ENCODE measurements at regions not wholly inside any gene's neighbourhood (a gene's known extent, or its start where the extent isn't known, plus 50 kb on each side); places are given as distances from the start of the nearest gene placed in this dataset.
A peak's percentile ranks its signal among the peaks of the same experiment; 100 is the strongest.

DNA sequence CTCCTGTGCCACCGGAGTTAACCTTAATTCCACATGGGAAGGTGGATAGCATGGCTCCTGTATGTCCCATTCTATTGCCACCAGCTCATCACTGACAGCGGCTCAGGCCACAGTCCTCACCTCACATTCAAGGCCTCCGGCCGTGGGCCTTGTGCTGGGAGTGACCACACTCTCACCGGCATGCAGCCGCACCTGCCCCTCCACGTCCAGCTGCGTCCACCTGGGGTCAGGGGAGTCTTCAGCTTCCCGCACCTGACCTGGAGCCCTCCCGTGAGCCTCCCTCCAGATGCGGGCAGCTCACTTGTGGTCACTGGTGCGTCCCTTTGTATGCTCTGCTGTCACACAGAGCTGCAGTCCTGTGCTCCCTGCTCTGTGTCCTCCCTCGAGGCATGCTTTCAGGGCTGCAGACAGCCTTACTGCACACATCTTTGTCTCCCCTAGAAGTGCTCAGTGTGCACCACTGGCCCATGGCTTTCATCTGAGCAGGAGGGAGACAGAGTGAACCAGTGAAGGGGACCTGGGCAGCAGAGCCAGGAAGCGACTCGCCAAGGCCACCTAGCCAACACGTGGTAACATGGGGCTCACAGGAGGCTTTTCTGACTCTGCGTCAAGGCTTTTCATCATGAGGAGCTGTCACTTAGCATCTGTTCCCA lies 210.1 kb downstream of the ERCC6L2 start:
- TF ChIP-seq, protein P1, sequence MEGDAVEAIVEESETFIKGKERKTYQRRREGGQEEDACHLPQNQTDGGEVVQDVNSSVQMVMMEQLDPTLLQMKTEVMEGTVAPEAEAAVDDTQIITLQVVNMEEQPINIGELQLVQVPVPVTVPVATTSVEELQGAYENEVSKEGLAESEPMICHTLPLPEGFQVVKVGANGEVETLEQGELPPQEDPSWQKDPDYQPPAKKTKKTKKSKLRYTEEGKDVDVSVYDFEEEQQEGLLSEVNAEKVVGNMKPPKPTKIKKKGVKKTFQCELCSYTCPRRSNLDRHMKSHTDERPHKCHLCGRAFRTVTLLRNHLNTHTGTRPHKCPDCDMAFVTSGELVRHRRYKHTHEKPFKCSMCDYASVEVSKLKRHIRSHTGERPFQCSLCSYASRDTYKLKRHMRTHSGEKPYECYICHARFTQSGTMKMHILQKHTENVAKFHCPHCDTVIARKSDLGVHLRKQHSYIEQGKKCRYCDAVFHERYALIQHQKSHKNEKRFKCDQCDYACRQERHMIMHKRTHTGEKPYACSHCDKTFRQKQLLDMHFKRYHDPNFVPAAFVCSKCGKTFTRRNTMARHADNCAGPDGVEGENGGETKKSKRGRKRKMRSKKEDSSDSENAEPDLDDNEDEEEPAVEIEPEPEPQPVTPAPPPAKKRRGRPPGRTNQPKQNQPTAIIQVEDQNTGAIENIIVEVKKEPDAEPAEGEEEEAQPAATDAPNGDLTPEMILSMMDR (IDR thresholded peaks at IDR 0.05), result no peak
- no peak for ATAC-seq (ENCODE audit: low FRiP score)
- DNase-seq (ENCODE audit: low spot score), result no peak

DNA sequence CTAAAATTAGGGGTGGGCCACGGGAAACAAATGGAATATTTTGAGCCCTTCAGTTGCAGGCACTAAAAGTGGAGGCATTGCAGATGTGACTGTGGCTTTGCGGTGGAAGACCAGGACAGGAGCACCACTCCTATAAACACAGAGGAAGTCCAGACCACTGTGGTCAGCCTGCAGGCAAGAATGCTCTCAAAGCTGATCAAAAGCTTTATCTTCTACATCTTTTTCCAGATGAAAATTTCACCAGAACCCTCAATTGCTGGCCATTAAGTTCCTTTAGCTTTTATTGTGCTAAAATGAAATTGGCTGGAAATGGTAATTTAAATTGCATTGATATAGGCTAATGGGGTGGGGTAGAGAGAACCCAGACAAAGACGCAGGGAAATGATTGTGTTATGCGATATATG lies 208.8 kb downstream of the ERCC6L2 start:
- no peak for DNase-seq (ENCODE audit: low spot score)
- TF ChIP-seq, protein P1 (IDR thresholded peaks at IDR 0.05), result no peak
- no peak for ATAC-seq (ENCODE audit: low FRiP score)

DNA sequence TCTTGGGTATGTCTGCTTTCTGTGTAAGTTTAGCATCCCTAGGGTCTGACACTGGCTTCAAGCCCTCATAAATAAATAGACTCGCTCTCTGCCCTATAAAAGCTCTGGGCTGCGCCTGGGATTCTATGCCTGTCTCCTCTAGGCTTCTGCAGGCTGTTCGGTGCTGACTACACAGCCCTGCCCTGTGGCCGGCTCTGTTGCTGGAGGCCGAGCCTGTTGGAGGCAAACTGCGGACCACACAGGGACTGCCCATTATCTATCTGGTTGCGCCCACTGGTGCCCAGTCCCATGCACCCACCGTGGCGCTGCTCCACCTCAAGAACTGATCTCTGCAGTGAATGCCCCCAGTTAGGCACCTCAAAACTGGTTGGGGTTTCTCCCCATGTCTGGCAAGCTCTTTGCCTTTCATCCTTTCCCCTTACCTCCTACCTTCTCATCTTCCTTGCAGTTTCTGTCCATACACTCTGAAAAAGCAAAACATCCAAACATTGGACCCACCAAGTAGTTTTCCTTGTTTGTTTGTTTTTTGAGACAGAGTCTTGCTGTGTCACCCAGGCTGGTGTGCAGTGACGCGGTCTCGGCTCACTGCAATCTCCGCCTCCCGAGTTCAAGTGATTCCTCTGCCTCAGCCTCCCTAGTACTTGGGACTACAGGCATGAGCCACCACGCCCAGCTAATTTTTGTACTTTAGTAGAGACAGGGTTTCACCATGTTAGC lies 207.2 kb downstream of the ERCC6L2 start:
- TF ChIP-seq, protein P1 (IDR thresholded peaks at IDR 0.05), result no peak
- ATAC-seq (ENCODE audit: low FRiP score), result no peak
- DNase-seq (ENCODE audit: low spot score), result no peak

DNA sequence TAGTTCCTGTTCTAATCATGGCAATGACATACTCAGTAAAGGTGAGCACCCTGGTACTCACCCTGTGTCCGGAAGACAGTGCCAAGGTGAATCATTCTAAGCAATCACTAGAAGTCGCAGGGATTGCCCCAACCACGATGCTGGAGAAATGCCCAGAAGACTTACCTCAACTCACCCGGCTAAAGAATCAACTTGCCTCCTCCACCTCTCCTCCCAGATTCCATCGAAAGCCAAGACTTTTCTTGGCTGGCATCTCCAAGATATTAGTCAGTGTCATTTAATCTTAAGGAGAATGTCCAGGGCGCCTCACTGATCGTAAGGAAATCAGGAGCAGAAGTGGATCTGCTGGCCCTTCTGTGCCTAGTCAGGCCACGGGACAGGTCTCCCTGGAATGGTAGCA lies 204.9 kb downstream of the ERCC6L2 start:
- TF ChIP-seq, protein P1 (IDR thresholded peaks at IDR 0.05), result no peak
- ATAC-seq (ENCODE audit: low FRiP score) (peak; percentile 93), DNase-seq (ENCODE audit: low spot score) (no peak)

DNA sequence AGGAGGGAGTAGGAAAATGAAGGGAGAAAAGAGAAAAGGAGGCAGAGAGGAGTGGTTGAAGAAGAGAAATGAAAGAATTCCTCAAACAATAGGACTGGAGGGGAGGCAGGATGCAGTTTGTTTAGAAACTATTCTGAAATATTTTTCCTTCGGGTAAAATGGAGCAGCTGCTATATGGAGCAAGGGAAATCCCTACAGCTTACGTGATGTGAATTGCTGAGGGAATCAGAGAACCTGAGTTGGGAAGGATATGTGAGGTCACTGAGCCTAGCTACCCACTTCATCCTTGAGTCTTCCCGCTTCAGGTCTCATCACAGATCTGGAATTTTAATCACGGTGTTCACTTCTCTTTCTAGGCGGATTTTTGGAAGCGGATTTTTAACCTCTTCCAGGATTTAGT lies 204.3 kb downstream of the ERCC6L2 start:
- ATAC-seq (ENCODE audit: low FRiP score), result peak; percentile 90
- no peak for DNase-seq (ENCODE audit: low spot score)
- TF ChIP-seq, protein P1 (IDR thresholded peaks at IDR 0.05), result no peak

DNA sequence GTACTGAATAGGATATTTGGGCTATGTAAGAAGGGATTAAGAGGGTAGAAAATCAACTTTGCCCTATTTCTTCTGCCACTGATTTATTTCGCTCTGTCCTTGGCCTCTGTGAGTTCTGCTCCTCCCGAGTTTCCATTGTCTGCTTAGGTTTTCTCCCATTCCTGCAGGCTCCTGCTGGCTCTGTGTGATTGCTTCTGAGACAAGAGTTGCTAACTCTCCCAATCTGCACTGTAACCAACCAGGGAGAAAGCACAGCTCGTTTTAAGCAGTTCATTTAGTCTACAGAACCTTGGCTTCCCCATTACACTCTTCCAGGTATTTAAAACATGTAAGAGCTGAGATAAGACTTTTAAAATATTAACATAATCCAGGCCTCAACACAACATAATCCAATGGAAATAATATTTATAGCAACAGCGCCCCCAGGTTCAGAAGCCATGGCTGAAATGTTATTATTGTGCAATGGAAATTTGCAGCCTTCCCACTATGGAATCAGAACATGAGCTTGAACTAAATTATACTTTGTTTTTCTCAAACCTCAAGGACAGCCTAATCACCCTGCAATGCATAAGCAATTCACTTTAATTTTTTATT lies 203.5 kb downstream of the ERCC6L2 start:
- TF ChIP-seq, protein P1 (IDR thresholded peaks at IDR 0.05), result no peak
- no peak for DNase-seq (ENCODE audit: low spot score)

More for the DNA sequence above, 203.5 kb downstream of the ERCC6L2 start:
- no peak for ATAC-seq (ENCODE audit: low FRiP score)

Measured in omental fat pad (tissue), 3 donors.